ENCODE measurements at regions not wholly inside any gene's neighbourhood (a gene's known extent, or its start where the extent isn't known, plus 50 kb on each side); places are given as distances from the start of the nearest gene placed in this dataset.

DNA sequence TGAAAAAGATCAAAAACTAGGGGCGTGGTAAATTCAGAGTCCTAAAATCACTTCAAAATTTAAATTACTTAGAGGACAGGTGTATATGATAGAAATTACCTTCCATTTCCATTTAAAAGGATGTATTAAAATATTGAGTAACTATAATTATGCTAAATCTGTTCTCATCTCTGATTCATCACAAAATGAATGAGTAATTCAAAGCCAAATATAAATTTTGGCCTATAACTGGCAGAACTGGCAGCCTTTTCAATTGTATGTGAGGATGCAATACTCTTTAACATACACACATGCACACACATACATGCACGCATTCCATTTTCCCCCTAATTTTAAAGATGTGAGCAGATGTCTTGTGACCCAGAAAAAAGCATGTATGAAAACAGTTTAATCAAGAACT lies 194.6 kb downstream of the EPM2A start:
- TF ChIP-seq, protein P1, sequence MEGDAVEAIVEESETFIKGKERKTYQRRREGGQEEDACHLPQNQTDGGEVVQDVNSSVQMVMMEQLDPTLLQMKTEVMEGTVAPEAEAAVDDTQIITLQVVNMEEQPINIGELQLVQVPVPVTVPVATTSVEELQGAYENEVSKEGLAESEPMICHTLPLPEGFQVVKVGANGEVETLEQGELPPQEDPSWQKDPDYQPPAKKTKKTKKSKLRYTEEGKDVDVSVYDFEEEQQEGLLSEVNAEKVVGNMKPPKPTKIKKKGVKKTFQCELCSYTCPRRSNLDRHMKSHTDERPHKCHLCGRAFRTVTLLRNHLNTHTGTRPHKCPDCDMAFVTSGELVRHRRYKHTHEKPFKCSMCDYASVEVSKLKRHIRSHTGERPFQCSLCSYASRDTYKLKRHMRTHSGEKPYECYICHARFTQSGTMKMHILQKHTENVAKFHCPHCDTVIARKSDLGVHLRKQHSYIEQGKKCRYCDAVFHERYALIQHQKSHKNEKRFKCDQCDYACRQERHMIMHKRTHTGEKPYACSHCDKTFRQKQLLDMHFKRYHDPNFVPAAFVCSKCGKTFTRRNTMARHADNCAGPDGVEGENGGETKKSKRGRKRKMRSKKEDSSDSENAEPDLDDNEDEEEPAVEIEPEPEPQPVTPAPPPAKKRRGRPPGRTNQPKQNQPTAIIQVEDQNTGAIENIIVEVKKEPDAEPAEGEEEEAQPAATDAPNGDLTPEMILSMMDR (IDR thresholded peaks at IDR 0.05): no peak
- TF ChIP-seq POLR2A (IDR thresholded peaks at IDR 0.05): no peak
